K562 (cell line): ENCODE measurements at regions not wholly inside any gene's neighbourhood (a gene's known extent, or its start where the extent isn't known, plus 50 kb on each side); places are given as distances from the start of the nearest gene placed in this dataset.

Experiments
- ATAC-seq: fragments of 200-7000 bp; cut with Tn5 transposase; 3 replicates; pipeline ENCODE4 v1.9.1; 2020; ENCODE audit warnings: moderate library complexity
- BruUV-seq: library from RNA; stranded (reverse); fragments of 400-500 nt; replicated peaks from 2 replicates; lab custom pipeline; 2021; lab: Mats Ljungman, UMichigan
- CTCF ChIA-PET: fragments of 300-600 bp; formaldehyde crosslinking; extraction: SDS; loops from one replicate; lab custom pipeline; 2021; ENCODE audit warnings: low intra/inter-chr PET ratio; lab: Yijun Ruan, JAX
- POLR2A ChIA-PET: fragments of 300-600, 350-650 bp; sonication (Branson Sonifier 250); formaldehyde crosslinking; extraction: SDS; loops from one replicate; lab custom pipeline; 2021; ENCODE audit warnings: antibody characterized with exemption, inconsistent platforms; lab: Yijun Ruan, JAX
- DNase-seq, 4 experiments: peaks; one replicate each; pipeline versions ENCODE4 v3.0.0 to v3.0.0-alpha.2; 2011 to 2018; ENCODE audit warnings: low spot score in 3 of 4, mixed read lengths in 3 of 4; ENCODE audit errors: extremely low read depth in 1 of 4
- FAIRE-seq: peaks from 2 replicates; lab custom pipeline; 2011; peaks lifted over from hg19 to GRCh38; lab: Jason Lieb, UNC
- H2AFZ ChIP-seq: 2 replicates; pipeline ENCODE4 v1.6.0; 2011; ENCODE audit warnings: low read depth, low read length, control low read depth, inconsistent platforms
- H3K27ac ChIP-seq: fragments of 200-600 bp; 3 replicates; pipeline ENCODE4 v1.8.0; 2011; ENCODE audit warnings: low read depth, mild to moderate bottlenecking, control low read depth, inconsistent platforms, low read length, moderate library complexity, mixed read lengths; ENCODE audit errors: extremely low read depth
- H3K27me3 ChIP-seq, 2 experiments: fragments of 300-600 bp in 1 of 2; 2 replicates in 1 of 2; 3 replicates in 1 of 2; pipeline versions ENCODE4 v1.6.0 to v1.8.0; 2011; ENCODE audit warnings: inconsistent platforms in 2 of 2, low read length in 2 of 2, mild to moderate bottlenecking in 1 of 2, mixed read lengths in 1 of 2, moderate library complexity in 1 of 2; ENCODE audit not compliant: control insufficient read depth in 2 of 2, insufficient read depth in 2 of 2
- H3K36me3 ChIP-seq: fragments of 300-600 bp; 3 replicates; pipeline ENCODE4 v1.8.0; 2011; ENCODE audit warnings: mild to moderate bottlenecking, low read length, inconsistent platforms; ENCODE audit not compliant: control insufficient read depth, insufficient read depth
- H3K4me1 ChIP-seq, 2 experiments: fragments of 200-600 bp in 1 of 2; replicated peaks in 1 of 2; 2 replicates in 1 of 2; 3 replicates in 1 of 2; pipeline versions ENCODE4 v1.5.1 to v1.8.0; 2011; ENCODE audit warnings: inconsistent platforms in 2 of 2, low read length in 2 of 2, mild to moderate bottlenecking in 1 of 2, mixed read lengths in 1 of 2, moderate library complexity in 1 of 2; ENCODE audit not compliant: control insufficient read depth in 2 of 2, insufficient read depth in 2 of 2
- H3K4me2 ChIP-seq: 2 replicates; pipeline ENCODE4 v1.6.1; 2011; ENCODE audit warnings: low read length, control low read depth, inconsistent platforms, mixed read lengths; ENCODE audit not compliant: insufficient read depth
- H3K4me3 ChIP-seq: fragments of 200-600 bp; sonication (generic), shearing (Covaris generic); 2 replicates; pipeline ENCODE4 v1.5.1; 2016; ENCODE audit warnings: control low read depth, inconsistent platforms
- H3K79me2 ChIP-seq: fragments of 200-600 bp; 3 replicates; pipeline ENCODE4 v1.8.0; 2011; ENCODE audit warnings: low read length, inconsistent platforms; ENCODE audit not compliant: control insufficient read depth, insufficient read depth
- H3K9ac ChIP-seq, 2 experiments: 2 replicates each; pipeline versions ENCODE4 v1.6.0 to v1.6.1; 2011; ENCODE audit warnings: low read depth in 2 of 2, low read length in 2 of 2, control low read depth in 1 of 2, inconsistent platforms in 1 of 2, mild to moderate bottlenecking in 1 of 2, mixed read lengths in 1 of 2; ENCODE audit not compliant: insufficient read depth in 1 of 2
- H3K9me1 ChIP-seq: one replicate; pipeline ENCODE4 v1.6.0; 2011; ENCODE audit warnings: inconsistent platforms, mild to moderate bottlenecking, low read length, moderate library complexity; ENCODE audit not compliant: control insufficient read depth, insufficient read depth
- H3K9me3 ChIP-seq: replicated peaks from 2 replicates; pipeline ENCODE4 v1.5.1; 2011; ENCODE audit warnings: low read depth, low read length, inconsistent platforms; ENCODE audit not compliant: control insufficient read depth, insufficient read depth
- H4K20me1 ChIP-seq: replicated peaks from 2 replicates; pipeline ENCODE4 v1.6.1; 2011; ENCODE audit warnings: low read length, inconsistent platforms, mixed read lengths; ENCODE audit not compliant: control insufficient read depth, insufficient read depth
- POLR2G ChIP-seq: fragments of 200-400 bp; formaldehyde crosslinking; IDR thresholded peaks from 2 replicates; pipeline ENCODE4 v1.6.1; 2017; ENCODE audit warnings: low read depth, mild to moderate bottlenecking, antibody characterized with exemption, low read length, moderate library complexity
- SIRT6 ChIP-seq: IDR thresholded peaks from one replicate; pipeline ENCODE4 v1.6.1; 2012; ENCODE audit warnings: low read depth, mild to moderate bottlenecking, control low read depth, inconsistent platforms, low read length, moderate library complexity
- ZNF212 ChIP-seq: fragments of 450-650 bp; formaldehyde crosslinking; IDR thresholded peaks from 2 replicates; pipeline ENCODE4 v1.4.0; 2020; ENCODE audit warnings: mild to moderate bottlenecking
- WGBS: fragments of 100-300 bp; shearing (Covaris generic); methylation state at CpG from one replicate; pipeline ENCODE4 v1.1.6; 2016; ENCODE audit warnings: low coverage, mixed read lengths; ENCODE audit not compliant: insufficient coverage; ENCODE audit errors: missing lambda C conversion rate; 5-methylcytosine and 5-hydroxymethylcytosine counted together
- in situ Hi-C: fragments of 300-500 bp; cut with MboI; formaldehyde crosslinking; loops from 4 replicates; pipeline ENCODE4 v1.15.0; 2018; ENCODE audit warnings: inconsistent platforms, mixed read lengths
- intact Hi-C: fragments of 100-400 bp; cut with micrococcal nuclease; formaldehyde crosslinking; loops from 2 replicates; pipeline ENCODE4 v1.14.2; 2022
- TF ChIP-seq, protein P1 (sequence below): IDR thresholded peaks from 3 replicates; pipeline ENCODE4 v1.6.1; 2011; ENCODE audit warnings: borderline replicate concordance, mild to moderate bottlenecking; ENCODE audit not compliant: insufficient read length, insufficient read depth

DNA sequence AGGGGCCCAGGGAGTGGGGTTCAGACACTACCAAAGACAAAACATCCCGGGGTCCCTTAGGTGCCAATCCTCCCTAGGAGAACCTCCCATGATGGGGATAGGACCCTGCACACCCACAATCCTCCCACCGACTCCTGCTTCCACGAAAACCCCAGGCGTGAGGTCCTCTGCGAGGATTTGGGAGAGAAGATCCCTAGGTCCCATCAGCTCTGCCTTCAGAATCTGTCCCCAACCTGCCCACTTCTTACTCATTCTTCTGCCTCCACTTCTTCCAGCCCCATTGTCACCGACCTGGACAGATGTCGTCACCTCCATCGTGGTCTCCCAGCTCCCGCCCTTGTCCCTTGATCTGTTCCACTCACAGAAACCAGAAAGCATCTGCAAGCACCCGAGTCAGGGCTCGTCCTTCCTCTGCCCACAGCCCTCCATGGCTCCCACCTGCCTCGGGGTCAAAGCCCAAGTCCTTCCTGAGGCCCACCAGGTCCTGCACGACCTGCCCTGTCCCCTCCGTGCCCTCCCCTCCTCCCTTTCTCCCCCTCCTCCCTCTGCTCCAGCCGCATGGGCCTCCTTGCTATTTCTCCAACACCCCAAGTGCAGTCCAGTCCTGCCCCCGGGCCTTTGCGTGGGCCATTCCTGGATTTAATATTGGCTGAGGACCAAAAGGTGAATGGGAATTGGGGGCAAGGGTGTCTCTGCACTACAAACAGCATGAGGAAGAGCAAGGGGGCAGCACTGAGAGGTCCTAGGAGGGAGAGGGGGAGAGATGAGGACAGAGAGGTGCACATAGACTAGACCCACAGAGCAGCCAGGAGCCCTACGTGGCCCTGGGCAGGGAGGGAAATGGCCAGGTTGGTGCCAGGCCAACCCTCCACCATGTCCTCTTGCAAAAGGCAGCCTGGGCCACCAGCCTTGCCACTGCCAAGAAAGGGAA is 51.3 kb downstream of the PTPRS start (continued):
- TF ChIP-seq SIRT6, result no peak
- no peak for TF ChIP-seq ZNF212 (CRISPR knock-in tag)

DNA sequence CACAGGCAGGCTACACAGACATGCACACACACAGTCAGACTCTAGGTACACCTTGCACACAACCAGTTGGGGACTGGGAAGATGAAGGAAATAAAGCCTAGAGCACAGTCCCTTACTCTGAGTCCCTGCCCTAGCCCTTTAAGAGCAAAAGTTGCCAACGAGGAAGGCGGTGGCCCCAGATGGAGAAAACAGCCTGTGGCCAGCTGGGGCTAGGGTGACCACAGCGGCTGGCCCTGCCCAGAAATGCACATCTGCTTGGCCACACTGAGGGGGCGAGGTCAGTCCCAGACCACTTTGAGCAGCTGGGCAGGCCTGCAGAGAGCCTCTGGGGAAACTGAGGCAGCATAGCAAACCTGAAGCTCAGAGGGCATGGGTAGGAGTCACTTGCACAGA is 52.3 kb downstream of the PTPRS start:
- TF ChIP-seq, protein P1, sequence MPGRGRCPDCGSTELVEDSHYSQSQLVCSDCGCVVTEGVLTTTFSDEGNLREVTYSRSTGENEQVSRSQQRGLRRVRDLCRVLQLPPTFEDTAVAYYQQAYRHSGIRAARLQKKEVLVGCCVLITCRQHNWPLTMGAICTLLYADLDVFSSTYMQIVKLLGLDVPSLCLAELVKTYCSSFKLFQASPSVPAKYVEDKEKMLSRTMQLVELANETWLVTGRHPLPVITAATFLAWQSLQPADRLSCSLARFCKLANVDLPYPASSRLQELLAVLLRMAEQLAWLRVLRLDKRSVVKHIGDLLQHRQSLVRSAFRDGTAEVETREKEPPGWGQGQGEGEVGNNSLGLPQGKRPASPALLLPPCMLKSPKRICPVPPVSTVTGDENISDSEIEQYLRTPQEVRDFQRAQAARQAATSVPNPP, result no peak
- 0 out of 2 replicates have a peak, but pooled peaks have one; percentile 18 for TF ChIP-seq POLR2G
- TF ChIP-seq, all 486 proteins: peak for 1
- no peaks in the 10 kb centered on the region for H3K27me3 ChIP-seq
- no peak for FAIRE-seq
- no TSS peak for BruUV-seq
- peak overlapping the region in 1 of 2 experiments; percentile 45; a peak in 1 of 4 replicates for H3K9ac ChIP-seq
- no peaks in the 10 kb centered on the region for H3K9me1 ChIP-seq
- H3K27ac ChIP-seq, result no peak overlapping the region
- in situ Hi-C loops (no loop called here), intact Hi-C loops (no loop called here)
- ChIA-PET CTCF (no interaction called here), POLR2A (no interaction called here)
- DNase-seq, result no peak
- peaks cover 23% of the 10 kb centered on the region for H3K79me2 ChIP-seq
- H3K4me2 ChIP-seq, result no peak overlapping the region
- 62% methylated on average over 4 of the region's 4 CpGs for WGBS
- H3K4me1 ChIP-seq, result peaks cover 22 to 53% of the 10 kb centered on the region in 2 experiments
- peaks cover 11% of the 10 kb centered on the region; the same call in 2 of the 3 replicates for H3K36me3 ChIP-seq
- H4K20me1 ChIP-seq, result peaks cover 18% of the 10 kb centered on the region; the same call in 1 of the 2 replicates
- H2AFZ ChIP-seq, result no peak overlapping the region
- H3K9me3 ChIP-seq, result no peaks in the 10 kb centered on the region
- ATAC-seq, result no peak
- H3K4me3 ChIP-seq, result no peak overlapping the region
